ENCODE measurements at regions not wholly inside any gene's neighbourhood (a gene's known extent, or its start where the extent isn't known, plus 50 kb on each side); places are given as distances from the start of the nearest gene placed in this dataset.

DNA sequence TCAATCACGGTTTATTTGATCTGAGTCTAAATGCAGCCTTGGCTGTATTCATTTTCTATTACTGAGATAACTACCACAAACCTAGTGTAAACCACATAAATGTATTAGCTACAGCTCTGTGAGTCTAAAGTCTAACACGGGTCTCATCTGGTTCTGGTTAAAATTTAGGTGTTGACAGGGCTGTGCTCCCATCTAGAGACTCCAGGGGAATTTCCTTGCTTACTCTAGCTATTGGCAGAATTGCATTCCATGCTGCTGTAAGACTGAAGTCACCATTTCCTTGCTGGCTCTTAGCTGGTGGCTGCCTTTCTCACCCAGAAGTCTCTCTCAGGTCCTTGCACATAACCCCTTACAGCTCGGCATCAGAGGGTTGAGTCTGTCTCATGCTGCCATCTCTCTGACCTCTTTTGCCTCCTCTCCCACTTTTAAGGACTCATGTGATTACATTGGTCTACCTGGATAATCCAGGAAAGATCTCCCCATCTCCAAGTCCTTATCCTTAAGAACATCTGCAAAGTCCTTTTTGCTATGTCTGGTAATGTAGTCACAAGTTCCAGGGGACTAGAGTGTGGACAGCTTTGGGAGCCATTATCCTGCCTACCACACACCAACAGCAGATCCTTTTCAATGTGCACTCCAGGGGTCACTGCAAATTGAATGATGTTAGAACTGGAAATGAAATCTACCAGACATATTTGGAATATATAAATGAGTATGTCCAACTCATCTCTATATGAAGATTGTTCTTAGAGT, 207.0 kb upstream of the AGAP1 start:
- no peaks in the 10 kb centered on the region for H3K36me3 ChIP-seq (ENCODE audit: control insufficient read depth, insufficient read depth, low read length)
- H3K4me1 ChIP-seq (ENCODE audit: control insufficient read depth, insufficient read depth, low read length) = no peaks in the 10 kb centered on the region
- no peak overlapping the region for H3K27ac ChIP-seq (ENCODE audit: low read depth, low read length)
- no peaks in the 10 kb centered on the region for H3K27me3 ChIP-seq (ENCODE audit: control insufficient read depth, insufficient read depth, low read length)
- H3K4me3 ChIP-seq (ENCODE audit: low read length) = no peak overlapping the region
- no peak overlapping the region for H3K9ac ChIP-seq (ENCODE audit: low read length)

DNA sequence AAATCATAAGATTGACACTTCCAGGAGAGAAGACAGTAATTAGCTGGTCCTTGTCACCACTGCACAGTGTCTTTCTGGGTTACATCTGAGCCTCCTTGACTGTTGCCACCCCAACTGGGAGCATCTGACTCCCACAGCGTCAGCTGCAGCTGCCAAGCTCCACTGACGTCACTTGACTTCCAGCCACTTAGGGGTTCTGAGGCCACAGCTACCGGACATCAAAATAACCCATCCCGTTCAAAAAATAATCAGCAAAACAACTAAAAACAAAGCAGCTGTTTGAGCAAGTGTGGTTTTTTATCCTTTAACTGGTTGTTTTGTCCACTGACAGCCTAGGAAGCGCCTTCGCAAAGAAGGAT, 206.5 kb upstream of the AGAP1 start:
- Histone ChIP-seq H3K36me3 (ENCODE audit: control insufficient read depth, insufficient read depth, low read length) (no peaks in the 10 kb centered on the region), H3K4me1 (ENCODE audit: control insufficient read depth, insufficient read depth, low read length) (no peaks in the 10 kb centered on the region), H3K9ac (ENCODE audit: low read length) (no peak overlapping the region), H3K27ac (ENCODE audit: low read depth, low read length) (no peak overlapping the region), H3K27me3 (ENCODE audit: control insufficient read depth, insufficient read depth, low read length) (no peaks in the 10 kb centered on the region), H3K4me3 (ENCODE audit: low read length) (no peak overlapping the region)

DNA sequence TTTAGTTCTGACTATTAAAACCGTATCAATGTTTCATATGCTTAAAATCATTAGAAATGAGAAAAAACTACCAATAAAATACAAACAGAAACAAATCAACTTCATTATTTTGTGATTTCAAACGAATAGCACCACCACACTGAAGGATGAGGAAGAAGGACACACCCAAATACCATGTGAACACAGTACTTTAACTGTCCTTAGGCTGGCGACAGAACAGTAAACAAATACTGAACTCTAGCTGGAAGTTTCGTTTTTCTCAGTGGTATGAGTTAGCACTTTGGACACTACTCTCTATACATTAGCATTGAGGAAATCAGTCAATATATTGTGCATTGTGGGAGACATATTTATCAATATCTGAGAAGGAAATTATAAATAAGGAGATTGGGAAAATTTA, 202.4 kb upstream of the AGAP1 start:
- Histone ChIP-seq H3K9ac (ENCODE audit: low read length) (no peak overlapping the region), H3K27ac (ENCODE audit: low read depth, low read length) (no peak overlapping the region), H3K36me3 (ENCODE audit: control insufficient read depth, insufficient read depth, low read length) (no peaks in the 10 kb centered on the region), H3K4me3 (ENCODE audit: low read length) (no peak overlapping the region), H3K4me1 (ENCODE audit: control insufficient read depth, insufficient read depth, low read length) (no peaks in the 10 kb centered on the region), H3K27me3 (ENCODE audit: control insufficient read depth, insufficient read depth, low read length) (no peaks in the 10 kb centered on the region)

DNA sequence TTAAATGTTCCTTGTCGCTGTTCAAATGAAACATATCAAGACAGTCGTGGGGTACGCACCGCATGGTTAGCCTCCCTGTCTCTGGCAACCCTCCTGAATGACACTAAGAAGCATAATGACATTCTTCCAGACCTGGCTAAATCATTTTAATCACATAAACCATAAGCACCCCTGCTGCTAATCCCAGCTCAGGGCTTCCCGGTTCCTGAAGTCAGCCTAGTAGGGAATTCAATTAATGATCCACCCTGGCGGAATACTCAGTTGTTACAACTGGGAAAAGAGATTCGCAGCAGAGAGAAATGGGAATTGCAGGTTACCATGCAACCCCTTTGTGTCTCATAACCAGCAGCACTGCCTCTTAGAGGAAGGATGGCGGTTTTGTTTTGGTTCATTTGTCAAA, 200.8 kb upstream of the AGAP1 start:
- Histone ChIP-seq H3K4me3 (ENCODE audit: low read length) (no peak overlapping the region), H3K27ac (ENCODE audit: low read depth, low read length) (no peak overlapping the region), H3K27me3 (ENCODE audit: control insufficient read depth, insufficient read depth, low read length) (no peaks in the 10 kb centered on the region), H3K4me1 (ENCODE audit: control insufficient read depth, insufficient read depth, low read length) (no peaks in the 10 kb centered on the region), H3K9ac (ENCODE audit: low read length) (no peak overlapping the region), H3K36me3 (ENCODE audit: control insufficient read depth, insufficient read depth, low read length) (no peaks in the 10 kb centered on the region)

DNA sequence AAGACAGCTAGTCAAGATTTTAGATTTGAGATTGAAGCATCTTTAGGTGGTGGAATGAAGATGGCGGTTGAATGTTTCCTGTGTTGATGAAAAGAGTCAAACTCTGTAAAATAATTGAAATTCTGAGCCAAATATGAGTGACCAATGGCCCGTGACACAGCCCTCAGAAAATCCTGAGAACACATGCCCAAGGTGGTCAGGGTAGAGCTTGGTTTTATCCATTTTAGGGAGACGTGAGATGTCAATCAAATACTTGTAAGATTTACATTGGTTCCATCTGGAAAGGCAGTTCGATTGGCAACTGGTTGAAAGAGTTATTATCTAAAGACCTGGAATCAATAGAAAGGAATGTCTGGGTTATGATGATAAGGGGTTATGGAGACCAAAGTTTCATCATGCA, 198.0 kb upstream of the AGAP1 start:
- no peak overlapping the region for H3K4me3 ChIP-seq (ENCODE audit: low read length)
- H3K27me3 ChIP-seq (ENCODE audit: control insufficient read depth, insufficient read depth, low read length) = no peaks in the 10 kb centered on the region
- H3K9ac ChIP-seq (ENCODE audit: low read length) = no peak overlapping the region
- no peaks in the 10 kb centered on the region for H3K36me3 ChIP-seq (ENCODE audit: control insufficient read depth, insufficient read depth, low read length)
- H3K27ac ChIP-seq (ENCODE audit: low read depth, low read length) = no peak overlapping the region
- no peaks in the 10 kb centered on the region for H3K4me1 ChIP-seq (ENCODE audit: control insufficient read depth, insufficient read depth, low read length)

DNA sequence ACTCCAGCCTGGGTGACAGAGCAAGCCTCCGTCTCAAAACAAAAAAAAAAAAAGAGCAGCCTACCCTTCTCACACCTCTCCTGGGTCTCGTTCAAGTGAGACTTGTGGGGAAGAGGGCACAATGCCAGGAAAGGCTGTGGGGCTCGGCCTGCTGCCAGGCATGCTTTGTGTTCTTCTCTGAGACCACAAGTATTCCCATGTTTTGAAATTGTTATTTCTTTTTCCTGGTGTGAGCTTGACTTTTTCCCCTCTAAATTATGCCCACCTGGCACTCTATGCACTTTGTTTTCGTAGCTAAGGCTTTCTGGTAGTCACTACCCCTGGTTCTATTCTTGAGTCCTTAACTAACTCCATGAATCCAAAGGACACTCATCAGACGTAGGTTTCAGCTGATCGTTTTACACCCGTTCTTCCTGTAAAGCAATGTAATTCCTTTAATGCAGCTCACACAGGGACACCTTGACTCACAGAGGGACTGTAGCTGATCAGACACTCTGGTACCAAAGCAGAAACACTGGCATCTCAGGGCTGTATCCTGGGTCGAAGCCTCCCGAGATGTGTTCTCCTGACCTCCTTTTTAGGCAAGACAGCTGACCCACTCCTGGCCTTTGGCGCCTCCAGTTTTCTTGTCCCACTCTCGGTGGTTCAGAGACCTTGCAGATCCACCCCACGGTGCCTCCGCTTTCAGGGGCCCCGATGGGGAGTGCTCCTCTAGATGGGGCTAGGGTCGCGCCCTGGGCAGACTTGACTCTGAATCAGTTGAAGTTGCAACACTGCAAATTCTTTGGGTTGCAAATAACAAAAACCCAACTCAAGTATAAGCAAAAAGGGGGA, 193.3 kb upstream of the AGAP1 start:
- Histone ChIP-seq H3K4me3 (ENCODE audit: low read length) (no peak overlapping the region), H3K27ac (ENCODE audit: low read depth, low read length) (no peak overlapping the region), H3K4me1 (ENCODE audit: control insufficient read depth, insufficient read depth, low read length) (no peaks in the 10 kb centered on the region), H3K9ac (ENCODE audit: low read length) (no peak overlapping the region), H3K27me3 (ENCODE audit: control insufficient read depth, insufficient read depth, low read length) (no peaks in the 10 kb centered on the region), H3K36me3 (ENCODE audit: control insufficient read depth, insufficient read depth, low read length) (no peaks in the 10 kb centered on the region)

DNA sequence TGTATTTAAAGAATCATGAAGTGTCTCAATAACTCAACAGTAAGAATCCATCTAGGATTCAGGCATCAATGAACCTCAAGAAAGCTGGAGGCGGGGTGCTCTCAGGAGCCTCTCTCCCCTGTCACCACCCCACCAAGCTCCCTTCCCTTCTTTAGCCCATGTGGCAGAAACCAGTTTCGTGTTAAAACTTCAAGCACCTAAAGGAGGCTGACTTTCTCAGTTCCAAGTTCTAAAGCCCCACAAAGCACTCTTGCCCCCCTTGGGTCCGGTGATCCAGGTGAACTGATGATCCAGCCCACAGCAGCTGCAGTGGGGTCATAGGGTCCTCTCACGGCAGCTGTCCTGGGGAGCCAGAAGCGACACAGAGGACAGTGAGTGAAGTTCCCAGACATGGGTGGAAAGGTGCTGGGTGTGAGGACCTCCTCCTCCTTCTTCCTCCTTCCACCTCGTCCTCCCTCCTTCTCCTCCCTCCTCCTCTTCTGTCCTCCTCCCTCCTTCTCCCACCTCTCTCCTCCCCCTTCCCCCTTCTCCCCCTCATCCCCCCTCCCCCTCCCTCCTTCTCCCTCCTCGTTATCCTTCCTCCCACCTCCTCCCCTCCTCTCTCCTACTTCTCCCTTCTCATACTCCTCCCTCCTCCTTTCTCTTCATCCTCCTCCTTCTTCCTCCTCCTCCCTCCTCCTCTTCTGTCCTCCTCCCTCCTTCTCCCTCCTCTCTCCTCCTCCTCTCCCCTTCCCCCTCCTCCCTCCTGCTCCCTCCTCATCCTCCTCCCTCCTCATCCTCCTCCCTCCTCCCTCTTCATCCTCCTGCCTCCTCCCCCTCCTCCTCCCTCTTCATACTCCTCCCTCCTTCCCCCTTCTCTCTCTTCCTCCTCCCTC, 192.4 kb upstream of the AGAP1 start:
- H3K27ac ChIP-seq (ENCODE audit: low read depth, low read length) = no peak overlapping the region
- H3K36me3 ChIP-seq (ENCODE audit: control insufficient read depth, insufficient read depth, low read length) = no peaks in the 10 kb centered on the region
- H3K9ac ChIP-seq (ENCODE audit: low read length) = no peak overlapping the region
- H3K4me1 ChIP-seq (ENCODE audit: control insufficient read depth, insufficient read depth, low read length) = no peaks in the 10 kb centered on the region
- H3K4me3 ChIP-seq (ENCODE audit: low read length) = no peak overlapping the region
- H3K27me3 ChIP-seq (ENCODE audit: control insufficient read depth, insufficient read depth, low read length) = no peaks in the 10 kb centered on the region

DNA sequence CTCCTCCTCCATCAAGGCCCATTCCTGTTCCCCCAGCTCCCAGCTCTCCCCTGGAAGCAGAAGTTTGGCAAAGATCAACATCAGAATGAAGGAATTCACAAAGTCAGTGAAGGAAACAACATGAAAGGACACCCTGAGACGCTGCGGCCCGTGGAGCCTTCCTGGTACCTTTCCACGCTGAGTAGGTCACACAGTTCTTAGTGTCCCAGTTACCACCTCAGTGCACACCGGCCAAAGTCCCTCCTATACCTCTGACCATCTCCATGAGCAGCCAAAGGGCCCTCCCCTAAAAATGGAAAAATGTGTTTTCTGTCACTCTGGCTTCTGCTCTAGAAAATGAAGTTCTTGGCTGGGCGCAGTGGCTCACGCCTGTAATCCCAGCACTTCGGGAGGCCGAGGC, 191.6 kb upstream of the AGAP1 start:
- H3K9ac ChIP-seq (ENCODE audit: low read length) = no peak overlapping the region
- no peaks in the 10 kb centered on the region for H3K4me1 ChIP-seq (ENCODE audit: control insufficient read depth, insufficient read depth, low read length)
- H3K27me3 ChIP-seq (ENCODE audit: control insufficient read depth, insufficient read depth, low read length) = no peaks in the 10 kb centered on the region
- H3K36me3 ChIP-seq (ENCODE audit: control insufficient read depth, insufficient read depth, low read length) = no peaks in the 10 kb centered on the region
- no peak overlapping the region for H3K4me3 ChIP-seq (ENCODE audit: low read length)
- H3K27ac ChIP-seq (ENCODE audit: low read depth, low read length) = no peak overlapping the region

DNA sequence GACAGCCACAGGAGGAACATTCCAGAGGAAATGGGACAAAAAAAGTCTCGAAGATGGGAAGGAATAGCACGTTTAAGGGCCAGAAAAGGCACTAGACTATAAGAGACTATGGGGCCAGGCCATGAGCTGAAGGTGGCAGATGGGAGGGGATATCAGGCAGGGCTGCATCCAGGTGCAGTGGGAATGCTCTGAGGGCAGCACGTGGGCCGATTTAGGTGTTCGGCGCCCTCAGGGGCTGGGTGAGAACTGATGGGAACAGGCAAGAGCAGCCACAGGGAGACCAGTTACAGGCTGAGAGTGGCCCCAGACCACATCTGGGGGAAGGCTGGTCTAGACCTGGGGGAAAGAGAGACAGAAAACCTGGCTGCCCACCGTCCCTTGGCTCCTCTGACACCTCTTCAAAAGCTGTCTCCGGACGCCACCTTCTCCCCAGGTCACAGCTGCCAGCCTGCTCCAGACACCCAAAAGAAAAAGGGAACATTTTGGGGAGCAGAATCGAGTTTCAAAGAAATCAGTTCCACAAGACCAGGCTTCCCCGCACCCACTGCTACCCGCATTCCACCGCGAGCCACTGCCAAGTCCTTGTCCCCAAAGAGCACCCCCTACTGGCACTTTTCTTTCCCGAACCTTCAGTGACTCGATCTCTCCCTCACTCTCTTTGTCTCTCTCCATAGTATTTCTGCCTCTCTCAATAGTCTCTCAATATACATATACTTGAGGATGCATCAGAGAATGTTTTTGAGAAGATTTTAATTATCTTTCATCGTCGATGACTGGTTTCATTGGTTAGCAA, 190.1 kb upstream of the AGAP1 start:
- Histone ChIP-seq H3K27ac (ENCODE audit: low read depth, low read length) (no peak overlapping the region), H3K27me3 (ENCODE audit: control insufficient read depth, insufficient read depth, low read length) (no peaks in the 10 kb centered on the region), H3K4me1 (ENCODE audit: control insufficient read depth, insufficient read depth, low read length) (no peaks in the 10 kb centered on the region), H3K36me3 (ENCODE audit: control insufficient read depth, insufficient read depth, low read length) (no peaks in the 10 kb centered on the region), H3K4me3 (ENCODE audit: low read length) (no peak overlapping the region), H3K9ac (ENCODE audit: low read length) (no peak overlapping the region)

DNA sequence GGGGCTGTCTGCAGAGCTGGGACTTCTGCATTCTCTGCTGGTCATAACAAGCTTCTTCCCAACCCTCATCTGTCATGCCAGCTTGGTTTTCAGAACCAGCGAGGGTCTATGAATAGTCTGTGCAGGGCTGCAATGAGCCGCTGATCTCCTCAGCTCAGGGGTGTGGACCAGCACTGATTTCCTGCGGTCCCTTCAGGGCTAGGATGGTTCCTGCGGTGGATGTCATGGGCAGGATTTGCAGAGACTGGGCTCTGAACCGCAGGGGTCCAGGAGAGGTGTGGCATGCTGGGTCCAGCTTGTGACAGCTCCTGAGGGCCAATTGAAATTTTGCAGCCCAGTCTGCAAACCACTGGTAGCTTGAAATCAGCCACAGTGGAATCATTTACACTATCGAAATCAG, 188.2 kb upstream of the AGAP1 start:
- no peaks in the 10 kb centered on the region for H3K36me3 ChIP-seq (ENCODE audit: control insufficient read depth, insufficient read depth, low read length)
- no peaks in the 10 kb centered on the region for H3K4me1 ChIP-seq (ENCODE audit: control insufficient read depth, insufficient read depth, low read length)
- no peak overlapping the region for H3K4me3 ChIP-seq (ENCODE audit: low read length)
- H3K27me3 ChIP-seq (ENCODE audit: control insufficient read depth, insufficient read depth, low read length) = no peaks in the 10 kb centered on the region
- no peak overlapping the region for H3K27ac ChIP-seq (ENCODE audit: low read depth, low read length)
- no peak overlapping the region for H3K9ac ChIP-seq (ENCODE audit: low read length)

DNA sequence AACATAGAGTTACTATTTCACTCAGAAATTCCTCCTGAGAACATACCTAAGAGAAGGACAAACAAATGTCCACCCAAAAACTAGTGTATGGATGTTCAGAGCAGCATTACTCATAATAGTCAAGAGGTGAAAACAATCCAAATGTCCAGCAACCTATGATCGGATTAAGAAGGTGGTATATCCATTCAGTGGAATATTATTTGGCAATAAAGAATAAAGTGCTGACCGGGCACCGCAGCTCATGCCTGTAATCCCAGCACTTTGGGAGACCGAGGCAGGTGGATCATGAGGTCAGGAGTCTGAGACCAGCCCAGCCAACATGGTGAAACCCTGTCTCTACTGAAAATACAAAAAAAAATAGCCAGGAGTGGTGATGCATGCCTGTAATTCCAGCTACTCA, 182.8 kb upstream of the AGAP1 start:
- H3K4me1 ChIP-seq (ENCODE audit: control insufficient read depth, insufficient read depth, low read length) = no peaks in the 10 kb centered on the region
- no peak overlapping the region for H3K27ac ChIP-seq (ENCODE audit: low read depth, low read length)
- no peak overlapping the region for H3K4me3 ChIP-seq (ENCODE audit: low read length)
- no peaks in the 10 kb centered on the region for H3K36me3 ChIP-seq (ENCODE audit: control insufficient read depth, insufficient read depth, low read length)
- no peaks in the 10 kb centered on the region for H3K27me3 ChIP-seq (ENCODE audit: control insufficient read depth, insufficient read depth, low read length)
- no peak overlapping the region for H3K9ac ChIP-seq (ENCODE audit: low read length)

DNA sequence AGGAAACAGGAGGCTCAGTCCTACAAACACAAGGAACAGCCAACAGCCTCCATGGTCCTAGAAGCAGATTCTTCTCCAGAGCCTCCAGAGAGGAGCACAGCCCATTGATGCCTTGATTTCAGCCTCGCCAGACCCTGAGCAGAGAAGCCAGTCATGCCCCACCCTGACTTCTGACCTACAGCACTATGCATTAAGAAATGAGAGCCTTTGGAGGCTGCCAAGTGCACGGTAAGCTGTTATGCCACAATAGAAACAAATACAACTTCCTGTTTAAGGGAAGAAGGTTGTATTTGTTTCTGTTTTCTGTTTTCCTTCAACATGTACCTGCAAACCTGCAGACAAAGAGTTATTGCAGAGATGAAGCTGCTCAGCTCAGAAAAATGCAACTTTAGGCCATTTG, 181.3 kb upstream of the AGAP1 start:
- no peaks in the 10 kb centered on the region for H3K27me3 ChIP-seq (ENCODE audit: control insufficient read depth, insufficient read depth, low read length)
- no peak overlapping the region for H3K27ac ChIP-seq (ENCODE audit: low read depth, low read length)
- H3K4me1 ChIP-seq (ENCODE audit: control insufficient read depth, insufficient read depth, low read length) = no peaks in the 10 kb centered on the region
- H3K9ac ChIP-seq (ENCODE audit: low read length) = no peak overlapping the region
- H3K4me3 ChIP-seq (ENCODE audit: low read length) = no peak overlapping the region
- H3K36me3 ChIP-seq (ENCODE audit: control insufficient read depth, insufficient read depth, low read length) = no peaks in the 10 kb centered on the region
